Ascending aorta (tissue), 2 donors: ENCODE measurements at regions not wholly inside any gene's neighbourhood (a gene's known extent, or its start where the extent isn't known, plus 50 kb on each side); places are given as distances from the start of the nearest gene placed in this dataset.

ENCODE experiments used
- DNase-seq, 2 donors: peaks; one replicate each; pipeline ENCODE4 v3.0.0-alpha.2; 2019; ENCODE audit warnings: low spot score in 2 of 2
- H3K27ac ChIP-seq, 2 donors: fragments of 200-600 bp; sonication (generic); one replicate each; pipeline ENCODE4 v1.5.1; 2016 to 2017; ENCODE audit warnings: mild to moderate bottlenecking in 1 of 2
- H3K27me3 ChIP-seq: fragments of 200-600 bp; sonication (generic); one replicate; pipeline ENCODE4 v1.5.1; 2017
- H3K36me3 ChIP-seq, 2 donors: fragments of 200-600 bp; sonication (generic); one replicate each; pipeline ENCODE4 v1.5.1; 2016
- H3K4me1 ChIP-seq, 2 donors: fragments of 200-600 bp; sonication (generic); one replicate each; pipeline ENCODE4 v1.5.1; 2016 to 2017; ENCODE audit warnings: mild to moderate bottlenecking in 1 of 2
- H3K4me3 ChIP-seq, 2 donors: fragments of 200-600 bp; sonication (generic); one replicate each; pipeline ENCODE4 v1.5.1; 2016 to 2017; ENCODE audit warnings: mild to moderate bottlenecking in 1 of 2
- H3K9me3 ChIP-seq, 2 donors: fragments of 200-600 bp; sonication (generic); one replicate each; pipeline ENCODE4 v1.5.1; 2016
- CTCF ChIP-seq, 3 experiments: fragments of 200-600 bp in 2 of 3; fragments of 450-650 bp in 1 of 3; sonication (generic) in 2 of 3; IDR thresholded peaks; one replicate each; pipeline ENCODE4 v1.5.1; 2016 to 2019; ENCODE audit warnings: antibody characterized with exemption in 3 of 3, mild to moderate bottlenecking in 1 of 3, moderate library complexity in 1 of 3
- intact Hi-C: fragments of 100-400 bp; cut with DNase I; formaldehyde crosslinking; loops from one replicate; pipeline ENCODE4 v1.15.1; 2023

- intact Hi-C loops, result no loop called here
- TF ChIP-seq CTCF (IDR thresholded peaks at IDR 0.05), result no peak
Measured at GRCh38 chrX:38975368-38975942, 174.2 kb downstream of the MID1IP1 start.

GRCh38 chrX:38982370-38982769 is 181.1 kb downstream of the MID1IP1 start:
- Histone ChIP-seq H3K9me3 (no peaks in the 10 kb centered on the region), H3K27ac (no peak overlapping the region), H3K36me3 (no peaks in the 10 kb centered on the region), H3K4me1 (no peaks in the 10 kb centered on the region), H3K27me3 (no peaks in the 10 kb centered on the region), H3K4me3 (no peak overlapping the region)
- intact Hi-C loops, result no loop called here
- no peak for DNase-seq
- no peak for TF ChIP-seq CTCF (IDR thresholded peaks at IDR 0.05)

More at GRCh38 chrX:38975368-38975942, 174.2 kb downstream of the MID1IP1 start:
- no peak overlapping the region for H3K27ac ChIP-seq
- DNase-seq, result no peak
- no peaks in the 10 kb centered on the region for H3K4me1 ChIP-seq
- H3K36me3 ChIP-seq, result no peaks in the 10 kb centered on the region
- H3K4me3 ChIP-seq, result no peak overlapping the region
- H3K27me3 ChIP-seq, result no peaks in the 10 kb centered on the region
- no peaks in the 10 kb centered on the region for H3K9me3 ChIP-seq

- Histone ChIP-seq H3K27ac (no peak overlapping the region), H3K9me3 (no peaks in the 10 kb centered on the region), H3K27me3 (no peaks in the 10 kb centered on the region), H3K4me3 (no peak overlapping the region), H3K4me1 (no peaks in the 10 kb centered on the region), H3K36me3 (no peaks in the 10 kb centered on the region)
- TF ChIP-seq CTCF (IDR thresholded peaks at IDR 0.05), result no peak
- intact Hi-C loops, result no loop called here
- DNase-seq, result no peak
Measured at GRCh38 chrX:38982843-38983242, 181.6 kb downstream of the MID1IP1 start.

- intact Hi-C loops, result loop anchor here (5.0 kb wide), 1 partner anchor 218 kb away; no protein-coding TSS in a partner anchor
- Histone ChIP-seq H3K36me3 (no peaks in the 10 kb centered on the region), H3K27me3 (no peaks in the 10 kb centered on the region), H3K4me3 (no peak overlapping the region), H3K27ac (no peak overlapping the region), H3K4me1 (no peaks in the 10 kb centered on the region), H3K9me3 (no peaks in the 10 kb centered on the region)
- peak in 1 of 3 experiments; percentile 31 for TF ChIP-seq CTCF (IDR thresholded peaks at IDR 0.05)
- DNase-seq, result no peak
Measured at GRCh38 chrX:38985375-38985774, 184.1 kb downstream of the MID1IP1 start.

- intact Hi-C loops, result loop anchor here (5.0 kb wide), 1 partner anchor 219 kb away; no protein-coding TSS in a partner anchor
- no peak for DNase-seq
- Histone ChIP-seq H3K27me3 (no peaks in the 10 kb centered on the region), H3K4me1 (no peaks in the 10 kb centered on the region), H3K36me3 (no peaks in the 10 kb centered on the region), H3K27ac (no peak overlapping the region), H3K4me3 (no peak overlapping the region), H3K9me3 (no peaks in the 10 kb centered on the region)
- no peak for TF ChIP-seq CTCF (IDR thresholded peaks at IDR 0.05)
Measured at GRCh38 chrX:38985945-38986344, 184.7 kb downstream of the MID1IP1 start.

- no peak for DNase-seq
- Histone ChIP-seq H3K9me3 (no peaks in the 10 kb centered on the region), H3K4me1 (no peaks in the 10 kb centered on the region), H3K27me3 (no peaks in the 10 kb centered on the region), H3K36me3 (no peaks in the 10 kb centered on the region), H3K4me3 (no peak overlapping the region), H3K27ac (no peak overlapping the region)
- TF ChIP-seq CTCF (IDR thresholded peaks at IDR 0.05), result no peak
- intact Hi-C loops, result loop anchor here (5.0 kb wide), 1 partner anchor 219 kb away; no protein-coding TSS in a partner anchor
Measured at GRCh38 chrX:38986586-38986985, 185.3 kb downstream of the MID1IP1 start.
